ENCODE measurements at regions not wholly inside any gene's neighbourhood (a gene's known extent, or its start where the extent isn't known, plus 50 kb on each side); places are given as distances from the start of the nearest gene placed in this dataset.

GRCh38 chr18:11272516-11272915 lies 123.1 kb upstream of the PIEZO2 start:
- Mint-ChIP-seq H3K4me1 (ENCODE audit: low read depth) (no peaks in the 10 kb centered on the region), H3K27me3 (ENCODE audit: insufficient read depth) (no peaks in the 10 kb centered on the region), H3K9me3 (no peaks in the 10 kb centered on the region), H3K27ac (no peak overlapping the region), H3K4me3 (no peak overlapping the region), H3K36me3 (ENCODE audit: low read depth) (no peaks in the 10 kb centered on the region)
- no peak for DNase-seq (ENCODE audit: low spot score)
- intact Hi-C loops (cut with micrococcal nuclease) = no loop called here

GRCh38 chr18:11271954-11272353 lies 122.6 kb upstream of the PIEZO2 start:
- no peaks in the 10 kb centered on the region for H3K9me3 Mint-ChIP-seq
- no peak for DNase-seq (ENCODE audit: low spot score)
- no peak overlapping the region for H3K4me3 Mint-ChIP-seq
- H3K27ac Mint-ChIP-seq = no peak overlapping the region
- intact Hi-C loops (cut with micrococcal nuclease) = no loop called here
- H3K36me3 Mint-ChIP-seq (ENCODE audit: low read depth) = no peaks in the 10 kb centered on the region
- no peaks in the 10 kb centered on the region for H3K4me1 Mint-ChIP-seq (ENCODE audit: low read depth)
- H3K27me3 Mint-ChIP-seq (ENCODE audit: insufficient read depth) = no peaks in the 10 kb centered on the region

GRCh38 chr18:11269257-11269656 lies 119.9 kb upstream of the PIEZO2 start:
- Mint-ChIP-seq H3K4me3 (no peak overlapping the region), H3K9me3 (no peaks in the 10 kb centered on the region), H3K36me3 (ENCODE audit: low read depth) (no peaks in the 10 kb centered on the region), H3K27ac (no peak overlapping the region), H3K27me3 (ENCODE audit: insufficient read depth) (no peaks in the 10 kb centered on the region), H3K4me1 (ENCODE audit: low read depth) (no peaks in the 10 kb centered on the region)
- intact Hi-C loops (cut with micrococcal nuclease) = no loop called here
- no peak for DNase-seq (ENCODE audit: low spot score)

- H3K4me1 Mint-ChIP-seq (ENCODE audit: low read depth) = no peaks in the 10 kb centered on the region
- no peaks in the 10 kb centered on the region for H3K36me3 Mint-ChIP-seq (ENCODE audit: low read depth)
Measured at GRCh38 chr18:11268741-11269233, 119.4 kb upstream of the PIEZO2 start.

GRCh38 chr18:11268153-11268552 lies 118.8 kb upstream of the PIEZO2 start:
- intact Hi-C loops (cut with micrococcal nuclease) = no loop called here
- Mint-ChIP-seq H3K9me3 (peaks cover 8% of the 10 kb centered on the region), H3K27ac (no peak overlapping the region), H3K36me3 (ENCODE audit: low read depth) (no peaks in the 10 kb centered on the region), H3K27me3 (ENCODE audit: insufficient read depth) (no peaks in the 10 kb centered on the region), H3K4me3 (no peak overlapping the region), H3K4me1 (ENCODE audit: low read depth) (no peaks in the 10 kb centered on the region)
- DNase-seq (ENCODE audit: low spot score) = no peak

More at GRCh38 chr18:11268741-11269233, 119.4 kb upstream of the PIEZO2 start:
- Mint-ChIP-seq H3K4me3 (no peak overlapping the region), H3K9me3 (peaks cover 2% of the 10 kb centered on the region), H3K27me3 (ENCODE audit: insufficient read depth) (no peaks in the 10 kb centered on the region), H3K27ac (no peak overlapping the region)
- intact Hi-C loops (cut with micrococcal nuclease) = no loop called here
- DNase-seq (ENCODE audit: low spot score) = no peak

GRCh38 chr18:11266781-11267480 lies 117.6 kb upstream of the PIEZO2 start:
- Mint-ChIP-seq H3K27me3 (ENCODE audit: insufficient read depth) (no peaks in the 10 kb centered on the region), H3K36me3 (ENCODE audit: low read depth) (no peaks in the 10 kb centered on the region), H3K27ac (no peak overlapping the region), H3K4me1 (ENCODE audit: low read depth) (no peaks in the 10 kb centered on the region), H3K9me3 (peaks cover 8% of the 10 kb centered on the region), H3K4me3 (no peak overlapping the region)
- DNase-seq (ENCODE audit: low spot score) = no peak
- intact Hi-C loops (cut with micrococcal nuclease) = no loop called here

- H3K27me3 Mint-ChIP-seq (ENCODE audit: insufficient read depth) = no peaks in the 10 kb centered on the region
- H3K4me3 Mint-ChIP-seq = no peak overlapping the region
- no peak for DNase-seq (ENCODE audit: low spot score)
- H3K4me1 Mint-ChIP-seq (ENCODE audit: low read depth) = no peaks in the 10 kb centered on the region
- intact Hi-C loops (cut with micrococcal nuclease) = no loop called here
- no peaks in the 10 kb centered on the region for H3K36me3 Mint-ChIP-seq (ENCODE audit: low read depth)
- peaks cover 8% of the 10 kb centered on the region for H3K9me3 Mint-ChIP-seq
- no peak overlapping the region for H3K27ac Mint-ChIP-seq
Measured at GRCh38 chr18:11261486-11261885, 112.1 kb upstream of the PIEZO2 start.

- no peak overlapping the region for H3K4me3 Mint-ChIP-seq
- H3K27me3 Mint-ChIP-seq (ENCODE audit: insufficient read depth) = no peaks in the 10 kb centered on the region
- H3K9me3 Mint-ChIP-seq = peaks cover 8% of the 10 kb centered on the region
- DNase-seq (ENCODE audit: low spot score) = no peak
- no peak overlapping the region for H3K27ac Mint-ChIP-seq
- intact Hi-C loops (cut with micrococcal nuclease) = no loop called here
- no peaks in the 10 kb centered on the region for H3K4me1 Mint-ChIP-seq (ENCODE audit: low read depth)
- H3K36me3 Mint-ChIP-seq (ENCODE audit: low read depth) = no peaks in the 10 kb centered on the region
Measured at GRCh38 chr18:11260961-11261461, 111.6 kb upstream of the PIEZO2 start.

- H3K27ac Mint-ChIP-seq = no peak overlapping the region
- no peak for DNase-seq (ENCODE audit: low spot score)
- intact Hi-C loops (cut with micrococcal nuclease) = no loop called here
- H3K9me3 Mint-ChIP-seq = peaks cover 8% of the 10 kb centered on the region
- H3K4me1 Mint-ChIP-seq (ENCODE audit: low read depth) = no peaks in the 10 kb centered on the region
- no peaks in the 10 kb centered on the region for H3K36me3 Mint-ChIP-seq (ENCODE audit: low read depth)
- no peaks in the 10 kb centered on the region for H3K27me3 Mint-ChIP-seq (ENCODE audit: insufficient read depth)
- no peak overlapping the region for H3K4me3 Mint-ChIP-seq
Measured at GRCh38 chr18:11259469-11260150, 110.2 kb upstream of the PIEZO2 start.

- Mint-ChIP-seq H3K27ac (no peak overlapping the region), H3K36me3 (ENCODE audit: low read depth) (no peaks in the 10 kb centered on the region), H3K4me3 (no peak overlapping the region), H3K9me3 (no peaks in the 10 kb centered on the region), H3K27me3 (ENCODE audit: insufficient read depth) (no peaks in the 10 kb centered on the region), H3K4me1 (ENCODE audit: low read depth) (no peaks in the 10 kb centered on the region)
- intact Hi-C loops (cut with micrococcal nuclease) = no loop called here
- DNase-seq (ENCODE audit: low spot score) = no peak
Measured at GRCh38 chr18:11258039-11258610, 108.8 kb upstream of the PIEZO2 start.

DNA sequence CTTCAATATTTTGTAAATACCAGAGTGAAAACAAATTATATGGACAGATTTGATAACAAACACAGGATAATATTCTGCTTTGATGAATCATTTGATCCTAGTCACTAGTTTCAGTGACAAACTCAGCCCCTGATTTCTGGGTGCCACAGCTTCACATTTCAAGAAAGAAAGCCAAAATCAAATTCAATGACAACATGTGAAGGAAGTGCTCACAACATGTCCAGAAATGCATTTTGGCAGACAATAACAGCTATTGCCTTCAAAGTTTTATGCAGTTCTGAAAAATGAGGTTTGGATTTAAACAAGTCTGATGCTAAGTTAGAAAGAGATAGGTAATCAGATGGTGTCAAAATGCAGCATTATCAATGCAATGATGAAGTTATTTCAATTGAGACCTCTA lies 106.9 kb upstream of the PIEZO2 start:
- Mint-ChIP-seq H3K36me3 (ENCODE audit: low read depth) (no peaks in the 10 kb centered on the region), H3K27ac (no peak overlapping the region), H3K4me3 (no peak overlapping the region), H3K27me3 (ENCODE audit: insufficient read depth) (no peaks in the 10 kb centered on the region), H3K4me1 (ENCODE audit: low read depth) (no peaks in the 10 kb centered on the region), H3K9me3 (peaks cover 3% of the 10 kb centered on the region)
- no peak for DNase-seq (ENCODE audit: low spot score)
- intact Hi-C loops (cut with micrococcal nuclease) = no loop called here

GRCh38 chr18:11251891-11252270 lies 102.5 kb upstream of the PIEZO2 start:
- H3K36me3 Mint-ChIP-seq (ENCODE audit: low read depth) = no peaks in the 10 kb centered on the region
- no peak for DNase-seq (ENCODE audit: low spot score)
- H3K27ac Mint-ChIP-seq = no peak overlapping the region
- peaks cover 3% of the 10 kb centered on the region for H3K9me3 Mint-ChIP-seq
- intact Hi-C loops (cut with micrococcal nuclease) = no loop called here
- H3K27me3 Mint-ChIP-seq (ENCODE audit: insufficient read depth) = no peaks in the 10 kb centered on the region
- H3K4me3 Mint-ChIP-seq = no peak overlapping the region
- no peaks in the 10 kb centered on the region for H3K4me1 Mint-ChIP-seq (ENCODE audit: low read depth)

DNA sequence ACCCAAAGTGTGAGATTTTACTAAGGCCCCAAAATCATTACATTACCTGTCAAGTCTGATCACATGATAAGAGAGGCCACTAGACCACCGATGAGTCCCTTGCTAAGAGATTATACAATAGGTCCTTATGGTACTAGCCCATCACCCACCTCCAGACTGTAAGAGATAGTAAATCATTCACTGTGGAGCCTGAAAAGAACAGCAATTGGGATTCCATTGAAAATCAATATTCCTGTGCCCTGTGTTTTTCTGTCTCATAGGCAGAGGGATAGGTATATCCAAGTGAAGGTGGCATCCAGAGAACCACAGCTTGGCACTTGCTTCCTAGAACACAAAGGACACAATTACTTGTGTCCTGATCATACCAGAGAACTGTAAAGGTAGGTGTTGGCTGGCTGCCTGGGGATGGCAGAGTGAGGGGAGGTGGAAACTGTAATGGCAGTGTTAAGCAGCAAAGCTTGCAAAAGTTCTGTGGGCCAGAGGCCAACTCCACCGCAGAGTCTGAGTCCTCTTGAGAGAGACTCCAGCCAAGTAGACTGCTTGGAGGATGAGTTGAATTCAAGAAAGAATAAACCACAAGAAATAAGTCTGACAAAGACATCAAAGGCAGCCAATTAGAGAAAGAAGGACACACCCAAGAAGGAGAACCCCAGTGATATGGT lies 102.0 kb upstream of the PIEZO2 start:
- no peaks in the 10 kb centered on the region for H3K27me3 Mint-ChIP-seq (ENCODE audit: insufficient read depth)

More for the DNA sequence above, 102.0 kb upstream of the PIEZO2 start:
- no peak overlapping the region for H3K4me3 Mint-ChIP-seq
- no peaks in the 10 kb centered on the region for H3K4me1 Mint-ChIP-seq (ENCODE audit: low read depth)
- no peak for DNase-seq (ENCODE audit: low spot score)
- intact Hi-C loops (cut with micrococcal nuclease) = no loop called here
- H3K27ac Mint-ChIP-seq = no peak overlapping the region
- no peaks in the 10 kb centered on the region for H3K36me3 Mint-ChIP-seq (ENCODE audit: low read depth)
- H3K9me3 Mint-ChIP-seq = peaks cover 3% of the 10 kb centered on the region
